Bronchial epithelial cell (primary cell): ENCODE measurements at regions not wholly inside any gene's neighbourhood (a gene's known extent, or its start where the extent isn't known, plus 50 kb on each side); places are given as distances from the start of the nearest gene placed in this dataset.

Source experiments
- DNase-seq: peaks from one replicate; pipeline ENCODE4 v3.0.0-alpha.2; 2010; ENCODE audit warnings: low read depth
- FAIRE-seq: peaks from 2 replicates; lab custom pipeline; 2011; peaks lifted over from hg19 to GRCh38; lab: Jason Lieb, UNC
- H3K27me3 ChIP-seq: 2 replicates; pipeline ENCODE4 v1.5.1; 2011; ENCODE audit warnings: low read length; ENCODE audit not compliant: control insufficient read depth, insufficient read depth
- H3K36me3 ChIP-seq: 2 replicates; pipeline ENCODE4 v1.5.1; 2011; ENCODE audit warnings: low read length; ENCODE audit not compliant: control insufficient read depth, insufficient read depth
- H3K4me3 ChIP-seq: 2 replicates; pipeline ENCODE4 v1.5.1; 2011; ENCODE audit warnings: mild to moderate bottlenecking, low read depth, low read length, control low read depth
- TF ChIP-seq, protein P1 (sequence below): IDR thresholded peaks from 2 replicates; pipeline ENCODE4 v1.5.1; 2011; ENCODE audit warnings: mild to moderate bottlenecking, moderate library complexity, low read length, control low read depth, inconsistent platforms; ENCODE audit not compliant: insufficient read depth, severe bottlenecking

DNA sequence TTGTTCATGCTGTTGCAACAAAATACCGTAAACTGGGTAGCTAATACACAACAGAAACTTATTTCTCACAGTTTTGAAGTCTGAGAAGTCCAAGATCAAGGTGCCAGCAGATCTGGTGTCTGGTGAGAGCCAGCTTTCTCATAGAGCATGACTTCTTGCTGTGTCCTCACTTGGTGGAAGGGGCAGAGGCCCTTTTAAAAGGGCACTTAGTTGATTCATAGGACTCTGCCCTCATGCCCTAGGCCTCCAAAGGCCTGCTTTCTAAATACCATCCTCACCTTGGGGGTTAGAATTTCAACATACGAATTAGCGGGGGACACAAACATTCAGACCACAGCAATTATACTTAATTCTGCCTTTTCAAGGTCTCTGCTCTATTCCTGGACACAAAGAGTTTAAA is 52.3 kb upstream of the FDX1 start:
- TF ChIP-seq, protein P1, sequence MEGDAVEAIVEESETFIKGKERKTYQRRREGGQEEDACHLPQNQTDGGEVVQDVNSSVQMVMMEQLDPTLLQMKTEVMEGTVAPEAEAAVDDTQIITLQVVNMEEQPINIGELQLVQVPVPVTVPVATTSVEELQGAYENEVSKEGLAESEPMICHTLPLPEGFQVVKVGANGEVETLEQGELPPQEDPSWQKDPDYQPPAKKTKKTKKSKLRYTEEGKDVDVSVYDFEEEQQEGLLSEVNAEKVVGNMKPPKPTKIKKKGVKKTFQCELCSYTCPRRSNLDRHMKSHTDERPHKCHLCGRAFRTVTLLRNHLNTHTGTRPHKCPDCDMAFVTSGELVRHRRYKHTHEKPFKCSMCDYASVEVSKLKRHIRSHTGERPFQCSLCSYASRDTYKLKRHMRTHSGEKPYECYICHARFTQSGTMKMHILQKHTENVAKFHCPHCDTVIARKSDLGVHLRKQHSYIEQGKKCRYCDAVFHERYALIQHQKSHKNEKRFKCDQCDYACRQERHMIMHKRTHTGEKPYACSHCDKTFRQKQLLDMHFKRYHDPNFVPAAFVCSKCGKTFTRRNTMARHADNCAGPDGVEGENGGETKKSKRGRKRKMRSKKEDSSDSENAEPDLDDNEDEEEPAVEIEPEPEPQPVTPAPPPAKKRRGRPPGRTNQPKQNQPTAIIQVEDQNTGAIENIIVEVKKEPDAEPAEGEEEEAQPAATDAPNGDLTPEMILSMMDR: no peak
- no peak for FAIRE-seq
- Histone ChIP-seq H3K36me3 (no peaks in the 10 kb centered on the region), H3K4me3 (no peak overlapping the region), H3K27me3 (no peaks in the 10 kb centered on the region)
- DNase-seq: no peak

DNA sequence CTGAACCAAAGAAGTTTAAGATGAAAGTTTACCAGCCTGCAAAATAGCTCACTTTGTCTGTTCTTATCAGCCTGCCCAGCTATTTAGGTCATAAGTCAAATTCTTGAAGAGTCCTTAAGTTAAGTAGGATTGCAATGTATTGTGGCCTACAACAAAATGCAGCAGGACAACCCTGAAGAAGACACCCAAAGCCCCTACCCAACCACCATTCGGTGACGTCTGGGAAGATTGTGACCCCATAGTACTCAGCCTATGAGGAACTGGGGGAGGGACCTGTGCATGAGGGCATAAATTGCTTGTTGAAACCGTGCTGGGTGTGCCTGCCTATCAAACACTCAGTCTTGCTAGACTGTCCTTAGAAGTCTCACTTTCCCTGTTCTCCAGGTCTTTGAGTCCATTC is 50.5 kb upstream of the FDX1 start:
- H3K36me3 ChIP-seq: no peaks in the 10 kb centered on the region
- no peak overlapping the region for H3K4me3 ChIP-seq
- H3K27me3 ChIP-seq: no peaks in the 10 kb centered on the region
- FAIRE-seq (no peak), DNase-seq (no peak)
- TF ChIP-seq, protein P1: no peak

DNA sequence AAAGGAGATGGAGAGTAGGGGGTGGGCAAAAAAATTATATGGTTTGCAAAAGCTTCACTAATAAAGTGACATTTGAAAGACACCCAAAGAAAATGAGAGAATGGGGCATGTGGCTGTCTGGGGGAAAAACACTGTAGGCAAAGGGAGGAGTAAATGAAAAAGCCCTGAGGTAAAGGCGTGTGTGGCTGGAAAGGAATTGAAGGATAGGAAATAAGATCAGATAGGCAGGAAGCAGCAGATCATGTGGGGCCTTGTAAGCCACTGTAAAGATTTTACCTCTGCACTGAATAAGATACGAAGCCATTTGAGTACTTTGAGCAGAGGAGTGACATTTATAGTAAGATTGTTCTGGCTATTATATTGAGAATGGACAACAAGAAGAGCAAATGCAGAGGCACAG is 49.8 kb upstream of the FDX1 start:
- Histone ChIP-seq H3K36me3 (no peaks in the 10 kb centered on the region), H3K4me3 (no peak overlapping the region), H3K27me3 (no peaks in the 10 kb centered on the region)
- TF ChIP-seq, protein P1: no peak
- FAIRE-seq (no peak), DNase-seq (no peak)
